Type B pancreatic cell (in vitro differentiated cells): ENCODE measurements at regions not wholly inside any gene's neighbourhood (a gene's known extent, or its start where the extent isn't known, plus 50 kb on each side); places are given as distances from the start of the nearest gene placed in this dataset.

Experiments
- DNase-seq: peaks from one replicate; pipeline ENCODE4 v3.0.0; 2021; ENCODE audit warnings: mixed read lengths; ENCODE audit not compliant: unreplicated experiment; ENCODE audit errors: extremely low spot score
- H3K27ac Mint-ChIP-seq: 2 replicates; pipeline ENCODE4 v1.8.0; 2021; ENCODE audit warnings: mild to moderate bottlenecking, mixed read lengths
- H3K27me3 Mint-ChIP-seq: 2 replicates; pipeline ENCODE4 v1.8.0; 2021; ENCODE audit warnings: mixed read lengths
- H3K36me3 Mint-ChIP-seq: 2 replicates; pipeline ENCODE4 v1.8.0; 2021; ENCODE audit warnings: mixed read lengths
- H3K4me1 Mint-ChIP-seq: one replicate; pipeline ENCODE4 v1.8.0; 2021; ENCODE audit warnings: mixed read lengths; ENCODE audit not compliant: unreplicated experiment
- H3K4me3 Mint-ChIP-seq: 2 replicates; pipeline ENCODE4 v1.8.0; 2021; ENCODE audit warnings: mild to moderate bottlenecking, mixed read lengths
- H3K9me3 Mint-ChIP-seq: 2 replicates; pipeline ENCODE4 v1.8.0; 2021; ENCODE audit warnings: mixed read lengths
- CTCF ChIP-seq: fragments of 200-600 bp; sonication (generic); conservative IDR thresholded peaks from 2 replicates; pipeline ENCODE4 v1.5.0; 2021; ENCODE audit warnings: antibody characterized with exemption, mild to moderate bottlenecking

DNA sequence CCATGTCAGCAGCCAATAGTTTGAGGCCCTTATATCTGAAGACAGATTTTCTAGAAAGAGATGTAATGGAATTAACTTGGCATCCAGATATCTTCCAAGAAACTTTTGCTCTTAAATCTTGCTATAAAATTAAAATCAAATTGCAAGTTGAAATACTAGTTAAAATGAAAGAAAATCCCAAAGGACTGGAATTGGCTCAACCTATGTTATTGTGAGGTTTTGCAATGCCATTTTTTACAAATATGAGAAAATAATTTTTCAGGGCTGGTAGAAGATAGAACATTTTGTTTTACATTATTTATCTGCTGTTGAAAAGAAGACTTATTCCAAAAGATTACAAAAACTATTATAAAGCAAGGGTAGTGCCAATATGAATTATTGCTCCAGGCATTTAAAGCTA, 92.2 kb upstream of the AGTR1 start:
- Mint-ChIP-seq H3K27ac (no peak overlapping the region), H3K27me3 (no peaks in the 10 kb centered on the region), H3K9me3 (no peaks in the 10 kb centered on the region), H3K36me3 (no peaks in the 10 kb centered on the region), H3K4me1 (peaks cover 17% of the 10 kb centered on the region), H3K4me3 (no peak overlapping the region)
- no peak for TF ChIP-seq CTCF
- no peak for DNase-seq

DNA sequence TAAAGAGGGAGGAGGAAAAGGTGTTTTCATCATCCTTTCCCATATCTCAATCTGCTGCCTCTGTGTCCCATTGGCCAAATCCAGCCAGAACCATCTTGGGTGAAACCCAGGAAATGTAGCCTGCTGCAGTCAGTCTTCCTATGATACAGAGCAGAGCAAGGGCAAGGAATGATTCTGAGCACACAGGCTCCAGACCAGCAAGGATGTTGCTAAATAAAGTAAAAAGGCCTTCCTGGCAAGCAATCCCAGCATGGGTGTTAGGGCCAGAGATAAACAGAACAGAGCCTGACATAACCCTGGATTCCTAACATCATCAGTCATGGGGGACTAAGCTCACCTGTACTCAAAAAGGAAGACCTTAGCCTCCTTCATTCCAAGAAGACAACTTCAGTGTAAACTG, 90.7 kb upstream of the AGTR1 start:
- no peak overlapping the region for H3K4me3 Mint-ChIP-seq
- H3K36me3 Mint-ChIP-seq = no peaks in the 10 kb centered on the region
- no peak overlapping the region for H3K27ac Mint-ChIP-seq
- H3K9me3 Mint-ChIP-seq = no peaks in the 10 kb centered on the region
- no peak for DNase-seq
- peaks cover 7% of the 10 kb centered on the region for H3K4me1 Mint-ChIP-seq
- TF ChIP-seq CTCF = no peak
- no peaks in the 10 kb centered on the region for H3K27me3 Mint-ChIP-seq

- no peaks in the 10 kb centered on the region for H3K9me3 Mint-ChIP-seq
- no peak for TF ChIP-seq CTCF
- no peak overlapping the region for H3K27ac Mint-ChIP-seq
- H3K36me3 Mint-ChIP-seq = no peaks in the 10 kb centered on the region
- DNase-seq = no peak
- H3K4me1 Mint-ChIP-seq = peaks cover 2% of the 10 kb centered on the region
- no peak overlapping the region for H3K4me3 Mint-ChIP-seq
- no peaks in the 10 kb centered on the region for H3K27me3 Mint-ChIP-seq
Observed at GRCh38 chr3:148607491-148607890, 90.2 kb upstream of the AGTR1 start.

GRCh38 chr3:148612278-148612677, 85.4 kb upstream of the AGTR1 start:
- no peaks in the 10 kb centered on the region for H3K36me3 Mint-ChIP-seq
- H3K9me3 Mint-ChIP-seq = no peaks in the 10 kb centered on the region
- H3K4me3 Mint-ChIP-seq = no peak overlapping the region
- no peak overlapping the region for H3K27ac Mint-ChIP-seq
- no peak for DNase-seq
- no peak for TF ChIP-seq CTCF
- H3K4me1 Mint-ChIP-seq = no peaks in the 10 kb centered on the region
- H3K27me3 Mint-ChIP-seq = no peaks in the 10 kb centered on the region

DNA sequence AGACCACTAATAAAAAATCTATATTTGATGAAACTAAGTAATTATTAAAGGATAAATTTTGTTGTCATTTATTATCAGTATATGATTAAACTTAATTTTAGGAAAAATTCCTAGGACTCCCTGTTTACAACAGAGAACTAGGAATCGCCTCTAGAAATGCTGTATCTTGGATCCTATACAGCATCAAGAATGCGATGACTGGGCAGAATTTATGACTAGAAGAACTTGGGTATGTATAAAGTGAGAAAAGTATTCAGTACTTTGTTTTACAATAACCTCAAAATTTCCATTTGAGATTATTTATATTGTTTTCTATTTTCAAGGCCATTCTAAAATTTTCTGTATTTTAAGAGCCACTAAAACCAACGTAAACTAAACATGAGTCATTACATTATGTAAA, 82.3 kb upstream of the AGTR1 start:
- TF ChIP-seq CTCF = no peak

DNA sequence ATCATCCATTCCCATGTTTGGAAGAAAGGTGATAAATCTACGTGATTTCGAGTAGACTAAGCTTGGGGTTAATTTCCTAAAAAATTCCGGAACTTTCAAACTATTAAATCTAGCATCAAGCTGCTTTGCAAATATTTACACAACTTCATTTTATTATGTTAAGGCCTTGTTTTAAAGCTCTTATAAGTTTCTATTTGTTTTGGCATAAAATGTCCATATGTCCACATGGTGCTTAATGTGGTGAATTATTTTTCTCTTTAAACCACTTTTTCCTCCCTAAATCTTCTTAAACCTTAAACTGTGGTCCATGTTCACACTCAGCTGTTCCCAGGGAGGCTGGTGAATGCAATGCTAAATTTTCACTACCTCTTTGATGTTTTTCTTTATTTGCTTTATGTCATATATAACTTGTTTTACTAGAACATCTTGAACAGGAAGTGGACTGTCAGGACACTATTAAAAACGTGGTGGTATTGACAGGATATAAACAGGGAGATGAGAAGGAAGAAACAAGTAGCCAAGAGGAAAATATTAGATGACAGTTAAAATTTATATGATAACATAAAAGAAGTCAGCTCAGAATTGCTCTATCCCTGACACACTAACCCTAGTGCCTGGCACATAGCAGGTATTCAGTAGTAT, 72.5 kb upstream of the AGTR1 start:
- H3K4me3 Mint-ChIP-seq = no peak overlapping the region
- H3K27me3 Mint-ChIP-seq = no peaks in the 10 kb centered on the region
- DNase-seq = no peak
- no peak overlapping the region for H3K27ac Mint-ChIP-seq
- H3K4me1 Mint-ChIP-seq = no peaks in the 10 kb centered on the region
- no peaks in the 10 kb centered on the region for H3K36me3 Mint-ChIP-seq
- peaks cover 4% of the 10 kb centered on the region for H3K9me3 Mint-ChIP-seq
- TF ChIP-seq CTCF = no peak

More for the DNA sequence above, 82.3 kb upstream of the AGTR1 start:
- Mint-ChIP-seq H3K27me3 (no peaks in the 10 kb centered on the region), H3K27ac (no peak overlapping the region), H3K36me3 (no peaks in the 10 kb centered on the region), H3K9me3 (no peaks in the 10 kb centered on the region), H3K4me1 (no peaks in the 10 kb centered on the region), H3K4me3 (no peak overlapping the region)
- DNase-seq = no peak
